ENCODE measurements at regions not wholly inside any gene's neighbourhood (a gene's known extent, or its start where the extent isn't known, plus 50 kb on each side); places are given as distances from the start of the nearest gene placed in this dataset.

DNA sequence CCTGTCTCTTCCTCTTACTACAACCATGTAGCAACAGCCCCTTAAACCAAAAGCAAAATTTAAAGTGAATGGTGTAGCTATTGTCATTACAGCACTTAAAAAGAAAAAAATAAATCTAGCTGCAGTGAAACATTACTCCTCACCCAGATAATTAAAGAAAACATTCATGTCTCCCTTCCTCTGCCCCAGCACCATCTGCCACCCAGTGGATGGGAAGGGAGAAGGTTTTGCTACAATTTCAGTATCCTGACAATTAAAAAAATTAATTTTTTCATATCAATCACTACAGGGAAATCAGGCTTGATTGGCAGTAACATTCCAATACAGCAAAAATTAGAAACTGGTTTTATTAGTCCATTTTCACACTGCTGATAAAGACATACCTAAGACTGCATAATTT is 147.4 kb upstream of the PUM3 start:
- DNase-seq (ENCODE audit: low read depth in 2 of 3, low spot score in 2 of 3): peak in 1 of 3 donors; percentile 5

DNA sequence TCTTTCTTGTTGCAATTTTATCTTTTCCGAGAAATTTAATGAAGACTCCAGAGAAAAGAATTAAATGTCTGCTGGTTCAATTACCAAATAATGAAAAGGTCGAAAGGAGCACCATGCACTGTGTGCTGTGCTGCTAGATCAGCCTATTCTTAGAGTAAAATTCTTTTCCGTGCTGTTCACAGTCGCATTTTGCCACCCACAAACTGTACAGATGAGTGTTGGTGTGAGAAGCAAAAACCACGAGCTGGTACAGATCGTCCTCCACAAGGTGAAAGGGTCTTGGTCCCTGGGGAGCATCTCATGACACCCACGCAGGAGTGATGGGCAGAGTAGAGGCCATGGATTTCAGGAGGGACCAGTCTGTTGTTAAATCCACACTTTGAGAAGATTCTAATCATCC is 143.8 kb upstream of the PUM3 start:
- DNase-seq (ENCODE audit: low read depth in 2 of 3, low spot score in 2 of 3): no peak

DNA sequence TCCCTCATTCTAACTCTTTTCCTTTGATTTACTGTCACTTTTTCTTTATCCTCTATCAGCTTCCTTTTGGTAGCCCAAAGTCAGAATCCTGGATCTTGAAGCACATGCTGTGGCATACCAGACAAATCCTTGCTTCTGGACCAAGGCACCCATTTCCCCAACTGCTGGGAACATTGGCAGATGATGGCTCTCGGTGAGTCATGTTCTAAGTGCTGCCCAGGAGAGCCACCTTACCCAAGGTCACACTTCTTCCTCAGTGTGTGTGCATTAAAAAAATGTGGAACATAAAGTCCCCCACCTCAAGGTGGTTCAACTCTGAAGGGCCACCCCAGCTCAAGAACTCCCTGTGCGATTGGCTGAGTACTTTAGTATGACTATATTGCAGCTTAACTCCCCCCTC is 141.4 kb upstream of the PUM3 start:
- DNase-seq (ENCODE audit: low read depth in 2 of 3, low spot score in 2 of 3): no peak

DNA sequence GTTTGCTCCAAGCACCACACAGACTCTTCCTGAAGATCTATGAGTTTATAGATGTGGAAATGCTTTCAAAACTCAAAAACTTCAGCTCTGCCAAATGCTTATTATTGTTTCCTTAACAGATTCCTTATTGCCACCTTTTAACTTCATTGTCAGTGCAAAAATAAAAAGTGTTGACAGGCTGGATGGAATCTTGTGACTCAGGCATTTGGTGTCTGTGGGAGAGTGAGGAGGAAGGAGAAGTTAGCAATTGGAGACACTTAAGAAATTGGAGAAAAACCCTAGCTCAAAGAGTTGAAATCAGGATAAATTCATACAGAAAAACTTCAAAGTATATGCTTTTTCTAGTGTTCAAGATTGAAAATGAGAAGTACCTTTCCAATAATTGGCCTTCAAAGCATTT is 140.6 kb upstream of the PUM3 start:
- DNase-seq (ENCODE audit: low read depth in 2 of 3, low spot score in 2 of 3): no peak

DNA sequence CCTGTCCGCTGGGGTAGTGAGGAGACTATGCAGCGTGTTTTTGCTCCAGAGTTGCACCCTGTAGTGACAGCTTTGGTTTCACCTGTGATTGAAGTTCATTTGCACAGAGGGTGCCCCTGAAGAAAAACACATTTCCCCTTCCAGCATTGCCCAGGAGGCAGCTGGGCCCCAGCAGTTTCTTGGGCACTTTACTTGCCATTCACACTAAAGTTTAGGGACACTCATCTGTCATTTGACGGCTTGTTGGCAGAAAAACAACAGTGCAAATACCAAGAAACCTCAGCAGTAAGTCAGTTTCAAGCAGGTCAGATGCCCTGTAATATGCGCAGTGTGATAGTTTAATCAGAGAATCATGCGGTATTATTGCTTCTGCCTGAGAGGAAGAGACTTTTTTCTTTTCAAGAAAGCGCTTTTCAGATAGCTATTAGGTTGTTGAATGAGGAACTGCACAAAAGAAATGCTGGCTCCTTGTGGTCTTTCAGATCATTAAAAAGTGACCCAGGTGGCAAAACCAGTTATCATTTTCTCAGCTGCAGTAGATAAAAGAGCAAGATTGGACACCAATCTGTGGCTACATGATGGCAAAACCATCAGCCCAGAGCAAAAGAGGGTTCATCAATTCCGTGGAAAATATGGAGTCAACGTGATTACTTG is 136.2 kb upstream of the PUM3 start:
- no peak for DNase-seq (ENCODE audit: low read depth in 2 of 3, low spot score in 2 of 3)

DNA sequence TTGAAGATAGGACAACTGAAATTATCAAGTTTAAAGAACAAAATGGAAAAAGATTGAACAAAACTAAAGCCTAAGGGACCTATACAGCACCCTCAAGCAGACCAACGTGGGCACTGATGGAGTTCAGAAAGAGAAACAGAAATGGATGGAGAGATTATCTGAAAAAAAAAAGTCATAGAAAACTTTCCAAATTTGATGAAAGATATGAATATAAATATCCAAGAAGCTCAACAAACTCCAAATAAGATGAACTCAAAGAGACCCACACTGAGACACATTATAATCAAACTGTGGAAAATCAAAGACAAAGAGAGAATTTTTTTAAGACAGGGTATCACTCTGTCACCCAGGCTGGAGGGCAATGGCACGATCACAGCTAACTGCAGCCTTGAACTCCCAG is 128.6 kb upstream of the PUM3 start:
- no peak for DNase-seq (ENCODE audit: low read depth in 2 of 3, low spot score in 2 of 3)

DNA sequence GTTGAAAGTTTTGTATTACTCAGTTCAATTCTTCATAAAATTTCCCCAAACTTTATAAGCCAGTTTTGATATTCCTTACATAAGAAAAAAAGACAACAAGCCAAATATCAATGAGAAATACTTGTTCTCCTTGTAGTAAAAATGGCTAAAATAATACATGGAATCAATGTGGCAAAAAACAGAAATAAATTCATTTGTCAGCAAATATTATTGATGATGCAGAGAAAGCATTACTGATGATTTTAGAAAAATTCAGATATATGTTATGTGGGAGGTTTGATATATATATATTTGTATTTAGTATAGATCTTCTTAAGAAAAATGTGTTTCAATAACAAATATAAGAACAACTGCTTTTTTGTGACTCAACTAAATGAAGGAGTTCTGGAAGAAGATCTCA is 127.0 kb upstream of the PUM3 start:
- no peak for DNase-seq (ENCODE audit: low read depth in 2 of 3, low spot score in 2 of 3)

DNA sequence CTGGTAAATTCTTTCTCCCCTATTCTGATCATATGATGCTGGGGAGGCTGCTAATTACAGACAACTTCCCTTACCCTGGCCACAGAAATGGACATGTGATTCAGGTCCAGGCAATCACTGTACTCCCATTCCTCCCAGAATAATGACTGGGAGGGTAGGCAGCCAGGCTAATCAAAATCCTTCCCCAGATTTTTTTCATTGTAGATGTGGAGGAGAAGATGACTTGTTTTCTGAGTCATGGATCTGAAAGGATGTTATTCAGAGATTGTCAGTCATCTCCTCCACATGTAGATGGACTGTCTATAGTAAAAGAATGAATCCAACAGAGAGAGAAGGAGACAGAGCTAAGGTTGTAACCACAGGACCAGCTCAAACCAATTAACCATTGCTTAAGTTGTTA is 123.9 kb upstream of the PUM3 start:
- no peak for DNase-seq (ENCODE audit: low read depth in 2 of 3, low spot score in 2 of 3)

DNA sequence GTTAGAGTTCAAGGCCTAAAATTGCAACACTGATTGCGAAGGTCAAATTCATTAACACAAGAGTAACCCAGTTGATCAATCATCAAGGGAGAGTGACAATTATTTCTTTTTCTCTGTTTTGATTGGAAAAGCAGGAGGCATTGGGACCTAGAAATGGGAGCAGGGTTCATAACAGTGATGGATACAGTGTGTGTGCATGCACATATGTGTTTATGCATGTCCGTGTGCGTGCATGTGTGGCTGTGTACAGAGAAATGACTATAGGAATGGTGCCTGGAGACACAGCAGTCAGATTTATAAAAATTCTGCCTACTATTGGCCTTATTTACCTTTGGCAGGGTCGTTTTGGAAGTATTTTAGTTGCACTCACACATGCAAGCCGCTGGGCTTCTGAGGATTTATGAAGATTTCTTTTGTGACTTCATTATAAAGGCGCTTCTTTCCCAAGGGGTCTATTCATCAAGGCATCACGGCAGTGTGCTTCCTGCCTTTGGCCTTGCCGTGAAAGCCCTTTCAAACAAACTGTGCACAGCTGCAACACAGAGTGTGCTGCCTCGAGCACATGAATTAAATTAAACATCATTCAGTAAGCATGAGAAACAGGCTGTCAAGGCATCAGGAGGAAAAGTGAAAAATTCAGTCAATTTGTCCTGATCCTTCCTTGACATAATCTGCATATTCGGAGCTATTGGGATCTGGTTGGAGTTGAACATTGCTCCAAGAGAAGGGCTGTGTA is 122.8 kb upstream of the PUM3 start:
- DNase-seq (ENCODE audit: low read depth in 2 of 3, low spot score in 2 of 3): no peak

DNA sequence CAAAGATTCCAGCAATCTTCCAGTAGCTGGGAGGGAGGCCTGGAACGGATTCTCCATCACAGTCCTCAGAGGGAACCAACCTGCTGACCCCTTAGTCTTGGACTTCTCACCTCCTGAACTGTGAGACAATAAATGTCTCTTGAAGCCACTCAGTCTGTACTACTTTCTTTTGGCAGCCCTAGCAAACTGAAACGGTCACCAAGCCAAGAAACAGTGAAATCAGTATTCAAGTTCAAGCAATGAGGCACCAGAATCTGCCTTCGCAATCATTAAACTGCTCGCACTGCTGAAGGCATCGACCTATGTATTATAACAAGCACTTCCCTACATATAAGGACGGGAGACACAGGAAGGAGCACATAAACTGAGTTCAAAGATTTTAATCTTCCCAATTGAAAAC is 120.6 kb upstream of the PUM3 start:
- DNase-seq (ENCODE audit: low read depth in 2 of 3, low spot score in 2 of 3): no peak

DNA sequence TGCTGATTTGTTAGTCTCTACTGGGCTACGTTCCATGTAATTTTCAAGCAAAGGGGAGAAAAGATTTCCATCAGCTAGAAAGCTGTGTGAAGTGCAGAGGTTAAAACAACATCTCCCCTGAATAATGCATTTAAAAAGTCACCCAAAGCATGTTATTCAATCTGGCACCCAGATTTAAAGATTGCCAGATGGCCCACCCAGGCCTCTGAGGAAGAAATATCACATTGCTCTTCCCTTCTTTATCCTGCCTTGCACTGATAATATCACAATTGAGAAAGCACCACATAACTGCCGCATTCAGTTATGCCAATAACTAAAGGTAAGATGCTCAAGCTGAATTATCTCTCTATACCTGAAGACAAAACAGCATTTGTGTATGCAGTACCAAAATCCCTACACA is 119.4 kb upstream of the PUM3 start:
- DNase-seq (ENCODE audit: low read depth in 2 of 3, low spot score in 2 of 3): no peak

DNA sequence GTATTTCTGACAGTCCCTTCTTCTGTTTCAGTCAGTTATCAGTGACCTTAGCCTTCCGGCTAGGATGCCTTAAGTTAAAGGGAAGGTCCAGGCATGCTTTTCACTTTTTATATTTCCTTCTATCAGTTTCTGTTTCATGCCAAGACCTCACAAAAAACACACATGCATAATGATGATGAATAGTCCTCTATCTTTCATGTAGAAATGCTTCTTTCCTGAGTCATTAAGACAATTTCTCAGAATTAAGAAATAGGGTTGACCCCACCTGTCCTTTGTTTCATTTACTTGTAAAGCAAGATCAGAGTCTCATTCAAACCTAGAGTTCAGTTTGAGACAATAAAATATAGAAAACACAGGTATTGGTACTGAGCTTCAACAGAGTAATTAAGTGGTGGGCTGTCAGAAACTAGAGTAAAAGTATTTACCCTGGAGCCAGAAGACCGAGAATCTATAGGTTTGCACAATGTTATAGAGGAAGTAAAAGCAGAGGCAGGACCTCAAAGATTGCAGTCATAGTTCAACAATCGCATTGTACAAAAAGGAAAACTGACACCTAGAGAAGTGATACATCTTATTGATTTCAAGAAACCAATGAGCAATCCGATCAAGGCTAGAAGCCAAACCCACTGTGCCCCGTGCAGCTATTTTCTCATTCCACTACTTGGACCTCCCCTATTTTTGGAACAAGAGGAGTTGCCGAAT is 118.7 kb upstream of the PUM3 start:
- DNase-seq (ENCODE audit: low read depth in 2 of 3, low spot score in 2 of 3): no peak

DNA sequence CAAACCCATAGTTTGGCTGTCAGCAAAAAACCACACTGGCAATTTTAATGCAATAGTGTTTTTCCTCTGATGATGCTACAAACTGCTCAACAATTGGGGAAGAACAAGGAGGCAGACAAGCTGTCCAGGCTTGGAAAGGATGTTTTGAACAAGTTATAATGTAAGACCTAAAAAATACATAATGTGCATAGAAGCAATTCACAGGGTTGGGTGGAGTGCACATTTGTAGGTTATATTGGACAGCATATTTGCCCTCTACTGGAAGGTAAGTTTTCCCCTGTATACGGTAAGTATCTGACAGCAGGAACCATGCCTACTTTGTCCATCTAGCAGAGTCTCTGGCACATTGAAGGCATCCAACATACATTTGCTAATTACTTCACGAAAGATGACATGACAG is 114.3 kb upstream of the PUM3 start:
- DNase-seq (ENCODE audit: low read depth in 2 of 3, low spot score in 2 of 3): peak in 1 of 3 donors; percentile 2

DNA sequence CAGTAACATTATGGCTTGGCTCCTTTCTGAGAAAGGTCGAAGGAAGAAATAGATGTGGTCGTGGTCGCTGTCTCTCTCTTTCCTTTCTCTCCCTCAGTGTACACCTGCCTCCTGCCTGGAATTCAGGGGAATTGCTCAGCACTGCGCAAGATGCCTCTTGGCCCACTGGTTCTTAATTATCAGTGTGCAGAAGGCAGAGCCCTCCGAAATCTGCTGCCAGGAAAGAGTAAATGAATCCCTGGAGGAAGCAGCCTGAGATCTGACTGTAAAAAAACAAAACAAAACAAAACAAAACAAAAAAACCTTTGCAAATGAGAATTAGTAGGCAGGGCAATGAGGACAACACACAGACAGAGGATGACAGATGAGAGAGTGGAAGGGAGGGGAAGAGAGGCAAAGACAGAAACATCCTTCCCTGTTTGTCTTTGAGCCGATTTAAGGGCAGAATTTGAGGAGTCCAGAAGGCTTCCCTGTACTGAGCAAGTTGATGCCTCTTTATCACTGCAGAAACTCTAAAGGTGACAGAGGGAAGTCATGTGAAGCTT is 113.8 kb upstream of the PUM3 start:
- no peak for DNase-seq (ENCODE audit: low read depth in 2 of 3, low spot score in 2 of 3)

DNA sequence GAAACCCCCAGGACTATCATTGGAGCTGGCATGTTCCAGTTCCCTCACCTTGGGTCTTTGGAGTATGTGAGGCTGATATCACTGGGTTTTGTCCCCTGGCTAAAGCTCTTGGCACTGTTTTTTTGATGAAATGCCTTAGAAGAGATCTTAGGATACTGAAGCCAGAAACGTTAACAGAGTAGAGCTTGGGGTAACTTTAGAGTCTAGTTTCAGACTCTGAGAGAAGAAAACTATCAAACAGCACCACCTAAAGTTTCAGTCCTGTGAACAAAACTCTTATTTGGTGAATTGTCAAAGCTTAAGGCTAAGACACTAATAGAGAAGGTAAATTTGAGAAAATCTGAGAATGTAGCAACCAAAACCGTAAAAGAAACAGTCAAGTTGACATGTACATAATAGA is 111.7 kb upstream of the PUM3 start:
- DNase-seq (ENCODE audit: low read depth in 2 of 3, low spot score in 2 of 3): no peak

DNA sequence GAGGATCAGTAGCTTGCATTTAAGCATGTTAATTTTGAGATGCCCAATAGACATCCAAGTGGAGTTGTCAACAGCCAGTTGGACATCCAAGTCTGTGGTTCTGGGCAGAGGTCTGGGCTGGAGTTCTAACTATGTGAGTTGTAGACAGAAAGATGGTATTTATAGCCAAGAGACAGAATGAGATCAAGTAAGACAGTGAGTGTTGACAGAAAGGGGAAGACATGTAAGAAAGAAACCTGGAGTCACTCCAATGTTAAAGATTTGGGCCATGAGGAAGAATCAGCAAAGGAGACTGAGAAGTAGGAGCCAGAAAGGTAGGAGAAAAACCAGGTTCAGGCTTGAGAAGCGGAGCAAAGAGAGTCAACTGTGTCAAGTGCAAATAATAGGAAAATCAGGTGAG is 95.5 kb upstream of the PUM3 start:
- DNase-seq (ENCODE audit: low read depth in 2 of 3, low spot score in 2 of 3): no peak

DNA sequence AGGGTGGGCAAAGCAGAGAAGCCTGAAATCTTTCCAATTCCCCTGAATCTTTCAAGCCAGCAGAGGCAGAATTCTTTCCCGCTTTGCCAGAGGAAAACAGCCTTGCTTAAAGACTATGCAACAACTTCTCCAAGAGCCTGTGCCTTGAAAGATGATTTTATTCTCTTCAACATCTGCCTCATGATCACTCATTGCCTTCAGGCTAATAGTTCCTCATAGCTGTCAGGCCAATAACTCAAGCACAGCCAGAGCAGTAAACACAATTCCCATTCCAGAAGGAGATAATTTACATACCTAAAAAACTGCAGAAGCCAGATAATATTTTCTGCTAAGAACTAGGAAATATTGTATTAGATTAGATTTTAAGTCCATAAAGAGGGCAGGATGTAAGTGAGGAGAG is 92.3 kb upstream of the PUM3 start:
- DNase-seq (ENCODE audit: low read depth in 2 of 3, low spot score in 2 of 3): no peak

DNA sequence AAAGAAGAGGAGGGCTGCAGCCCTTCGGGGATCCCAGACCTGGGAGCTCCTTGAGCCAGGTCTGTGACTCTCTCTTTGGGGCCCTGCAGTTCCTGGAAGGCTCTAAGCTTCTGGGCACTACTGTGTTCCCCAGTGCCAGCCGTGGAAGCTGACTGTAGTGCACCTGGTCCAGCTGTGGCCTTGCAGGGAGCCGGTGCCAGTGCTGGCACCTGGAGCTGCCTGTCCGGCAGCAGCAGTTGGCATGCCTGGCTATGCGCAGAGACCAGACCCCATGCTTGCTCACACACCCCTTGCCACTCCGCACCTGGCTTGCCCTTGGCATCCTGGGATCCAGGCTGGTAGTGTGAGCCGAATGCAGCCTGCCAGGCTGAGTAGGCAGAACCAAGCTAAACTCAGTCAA is 91.0 kb upstream of the PUM3 start:
- no peak for DNase-seq (ENCODE audit: low read depth in 2 of 3, low spot score in 2 of 3)

DNA sequence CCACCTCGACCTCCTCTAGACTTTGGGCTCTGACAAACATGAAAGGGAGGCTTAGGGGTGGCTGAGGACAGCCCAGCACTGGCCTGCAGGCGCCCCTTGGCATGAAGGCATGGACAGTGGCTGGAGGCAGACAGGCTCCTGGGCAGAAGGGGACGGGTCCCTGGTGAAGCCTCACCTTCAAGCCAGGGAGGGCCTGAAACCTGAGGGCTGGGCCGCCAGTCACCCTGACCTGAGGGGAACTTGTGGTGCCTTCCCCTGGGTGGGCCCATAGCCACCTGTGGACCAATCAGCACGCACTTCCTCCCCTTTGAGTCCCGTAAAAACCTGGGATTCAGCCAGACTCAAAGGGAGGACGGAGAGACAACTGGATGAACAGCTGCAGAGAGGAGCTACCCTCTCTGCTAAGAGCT is 90.4 kb upstream of the PUM3 start:
- DNase-seq (ENCODE audit: low read depth in 2 of 3, low spot score in 2 of 3): no peak

DNA sequence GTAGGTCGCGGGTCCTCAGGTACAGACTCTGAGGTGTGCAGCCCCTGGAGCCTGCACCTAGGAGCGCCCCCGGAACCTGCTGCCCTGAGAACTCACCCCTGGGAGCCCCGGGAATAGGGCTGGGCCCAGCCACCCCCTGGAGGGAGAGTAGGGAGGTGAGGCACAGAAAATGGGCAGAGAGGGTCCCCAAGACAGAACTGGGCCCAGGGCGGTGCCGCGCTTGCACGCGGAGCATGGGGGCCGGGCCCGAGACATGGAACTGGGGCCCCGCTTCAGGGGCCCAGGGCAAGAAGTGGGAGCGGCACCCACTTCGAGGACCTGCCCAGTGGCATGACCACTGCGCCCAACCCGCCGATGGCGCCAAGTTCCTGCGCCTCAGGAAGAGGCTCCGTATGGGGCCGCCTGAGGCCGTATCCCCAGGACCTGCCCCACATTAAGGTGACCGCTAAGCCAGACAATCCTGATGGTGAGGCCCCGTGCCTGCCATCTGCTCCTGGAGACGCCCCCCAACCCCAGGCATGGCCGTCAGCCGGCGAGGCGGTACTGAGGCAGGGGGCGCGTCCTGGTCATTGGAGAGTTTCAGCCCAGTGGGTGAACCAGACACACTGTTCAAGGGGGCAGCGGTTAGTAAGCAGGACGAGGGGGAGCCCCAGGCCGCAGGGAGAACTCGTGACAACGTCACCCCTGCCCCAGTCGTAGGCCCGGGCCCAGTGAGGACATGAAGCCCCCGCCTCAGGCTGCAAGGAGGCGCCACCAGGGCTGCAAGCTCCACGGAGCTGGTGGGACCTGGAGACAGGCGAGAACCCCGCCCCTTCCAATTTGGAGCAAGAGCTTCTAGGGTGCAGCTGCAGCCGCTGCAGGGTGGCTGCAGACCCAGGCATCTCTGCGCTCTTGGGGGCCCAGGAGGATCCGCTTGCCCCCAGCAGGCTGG is 89.5 kb upstream of the PUM3 start:
- no peak for DNase-seq (ENCODE audit: low read depth in 2 of 3, low spot score in 2 of 3)

DNA sequence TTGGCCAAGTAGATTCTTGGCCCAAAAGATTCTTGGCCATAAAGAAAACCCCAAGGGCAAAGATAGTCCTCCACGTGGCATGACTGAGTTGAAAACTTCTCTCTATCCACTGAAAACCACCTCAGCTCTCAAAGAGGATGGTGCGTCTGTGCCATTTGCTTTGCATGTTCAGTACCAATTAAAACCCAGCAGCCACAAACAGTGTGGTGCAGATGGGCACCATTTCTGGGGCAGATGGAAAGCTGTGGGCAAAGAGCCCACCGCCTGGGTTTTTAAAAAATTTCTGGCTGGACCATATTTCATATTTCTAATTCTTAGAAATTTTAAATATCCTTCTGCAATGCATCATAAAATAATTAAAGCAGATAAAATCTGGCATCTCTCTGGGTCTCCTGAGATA is 84.5 kb upstream of the PUM3 start:
- no peak for DNase-seq (ENCODE audit: low read depth in 2 of 3, low spot score in 2 of 3)

Measured in hematopoietic multipotent progenitor cell (in vitro differentiated cells).